ENCODE measurements at regions not wholly inside any gene's neighbourhood (a gene's known extent, or its start where the extent isn't known, plus 50 kb on each side); places are given as distances from the start of the nearest gene placed in this dataset.

GRCh38 chr2:16408331-16409005 is 257.2 kb downstream of the CYRIA start:
- Histone ChIP-seq H3K4me3 (ENCODE audit: low read depth, low read length) (no peak overlapping the region), H3K27me3 (ENCODE audit: control insufficient read depth, insufficient read depth, low read length) (no peaks in the 10 kb centered on the region), H3K36me3 (ENCODE audit: control insufficient read depth, insufficient read depth, low read length) (no peaks in the 10 kb centered on the region)
- TF ChIP-seq, protein P1, sequence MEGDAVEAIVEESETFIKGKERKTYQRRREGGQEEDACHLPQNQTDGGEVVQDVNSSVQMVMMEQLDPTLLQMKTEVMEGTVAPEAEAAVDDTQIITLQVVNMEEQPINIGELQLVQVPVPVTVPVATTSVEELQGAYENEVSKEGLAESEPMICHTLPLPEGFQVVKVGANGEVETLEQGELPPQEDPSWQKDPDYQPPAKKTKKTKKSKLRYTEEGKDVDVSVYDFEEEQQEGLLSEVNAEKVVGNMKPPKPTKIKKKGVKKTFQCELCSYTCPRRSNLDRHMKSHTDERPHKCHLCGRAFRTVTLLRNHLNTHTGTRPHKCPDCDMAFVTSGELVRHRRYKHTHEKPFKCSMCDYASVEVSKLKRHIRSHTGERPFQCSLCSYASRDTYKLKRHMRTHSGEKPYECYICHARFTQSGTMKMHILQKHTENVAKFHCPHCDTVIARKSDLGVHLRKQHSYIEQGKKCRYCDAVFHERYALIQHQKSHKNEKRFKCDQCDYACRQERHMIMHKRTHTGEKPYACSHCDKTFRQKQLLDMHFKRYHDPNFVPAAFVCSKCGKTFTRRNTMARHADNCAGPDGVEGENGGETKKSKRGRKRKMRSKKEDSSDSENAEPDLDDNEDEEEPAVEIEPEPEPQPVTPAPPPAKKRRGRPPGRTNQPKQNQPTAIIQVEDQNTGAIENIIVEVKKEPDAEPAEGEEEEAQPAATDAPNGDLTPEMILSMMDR (IDR thresholded peaks at IDR 0.05; ENCODE audit: insufficient read depth, low read length, severe bottlenecking): no peak
- DNase-seq (ENCODE audit: low read depth) (no peak), FAIRE-seq (no peak)

- H3K27me3 ChIP-seq (ENCODE audit: control insufficient read depth, insufficient read depth, low read length): no peaks in the 10 kb centered on the region
- TF ChIP-seq, protein P1 (IDR thresholded peaks at IDR 0.05; ENCODE audit: insufficient read depth, low read length, severe bottlenecking): no peak
- no peak for FAIRE-seq
- no peaks in the 10 kb centered on the region for H3K36me3 ChIP-seq (ENCODE audit: control insufficient read depth, insufficient read depth, low read length)
- DNase-seq (ENCODE audit: low read depth): no peak
- H3K4me3 ChIP-seq (ENCODE audit: low read depth, low read length): no peak overlapping the region
Observed at GRCh38 chr2:16407358-16407757, 258.3 kb downstream of the CYRIA start.

GRCh38 chr2:16406496-16407289 is 258.9 kb downstream of the CYRIA start:
- TF ChIP-seq, protein P1 (IDR thresholded peaks at IDR 0.05; ENCODE audit: insufficient read depth, low read length, severe bottlenecking): no peak
- Histone ChIP-seq H3K4me3 (ENCODE audit: low read depth, low read length) (no peak overlapping the region), H3K36me3 (ENCODE audit: control insufficient read depth, insufficient read depth, low read length) (no peaks in the 10 kb centered on the region), H3K27me3 (ENCODE audit: control insufficient read depth, insufficient read depth, low read length) (no peaks in the 10 kb centered on the region)
- DNase-seq (ENCODE audit: low read depth) (no peak), FAIRE-seq (no peak)

DNA sequence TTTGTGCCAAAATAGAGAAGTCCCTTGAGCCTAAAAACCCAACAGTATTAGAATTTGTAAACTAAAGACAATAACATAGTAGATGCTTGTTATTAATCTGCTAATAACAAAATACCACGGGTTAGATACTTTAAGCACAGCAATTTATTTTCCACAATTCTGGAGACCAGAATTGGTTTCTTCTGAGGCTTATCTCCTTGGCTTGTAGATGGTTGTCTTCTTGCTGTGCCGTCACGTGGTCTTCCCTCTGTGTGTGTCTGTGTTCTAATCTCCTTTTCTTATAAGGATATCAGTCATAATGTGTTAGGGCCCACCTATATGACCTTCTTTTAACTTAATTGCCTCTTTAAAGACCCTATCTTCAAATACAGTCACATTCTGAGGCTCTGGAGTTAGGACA is 260.1 kb downstream of the CYRIA start:
- FAIRE-seq (no peak), DNase-seq (ENCODE audit: low read depth) (no peak)
- TF ChIP-seq, protein P1 (IDR thresholded peaks at IDR 0.05; ENCODE audit: insufficient read depth, low read length, severe bottlenecking): no peak
- Histone ChIP-seq H3K4me3 (ENCODE audit: low read depth, low read length) (no peak overlapping the region), H3K36me3 (ENCODE audit: control insufficient read depth, insufficient read depth, low read length) (no peaks in the 10 kb centered on the region), H3K27me3 (ENCODE audit: control insufficient read depth, insufficient read depth, low read length) (no peaks in the 10 kb centered on the region)

GRCh38 chr2:16404551-16405300 is 260.9 kb downstream of the CYRIA start:
- TF ChIP-seq, protein P1 (IDR thresholded peaks at IDR 0.05; ENCODE audit: insufficient read depth, low read length, severe bottlenecking): no peak
- Histone ChIP-seq H3K36me3 (ENCODE audit: control insufficient read depth, insufficient read depth, low read length) (no peaks in the 10 kb centered on the region), H3K27me3 (ENCODE audit: control insufficient read depth, insufficient read depth, low read length) (no peaks in the 10 kb centered on the region), H3K4me3 (ENCODE audit: low read depth, low read length) (no peak overlapping the region)
- DNase-seq (ENCODE audit: low read depth): no peak
- FAIRE-seq: no peak
